Loucy (cell line): ENCODE measurements at regions not wholly inside any gene's neighbourhood (a gene's known extent, or its start where the extent isn't known, plus 50 kb on each side); places are given as distances from the start of the nearest gene placed in this dataset.

Experiments used
- H2AFZ ChIP-seq: fragments of 200-600 bp; sonication (generic); 2 replicates; pipeline ENCODE4 v1.6.0; 2016; ENCODE audit warnings: antibody characterized with exemption, mild to moderate bottlenecking, low read length, moderate library complexity
- H3F3A ChIP-seq: fragments of 200-600 bp; 2 replicates; pipeline ENCODE4 v1.6.0; 2016; ENCODE audit warnings: antibody characterized with exemption, low read depth, mild to moderate bottlenecking
- H3K27me3 ChIP-seq: fragments of 200-600 bp; sonication (generic); 2 replicates; pipeline ENCODE4 v1.6.1; 2014; ENCODE audit warnings: low read length, mild to moderate bottlenecking; ENCODE audit not compliant: insufficient read depth, poor library complexity, severe bottlenecking
- H3K36me3 ChIP-seq: fragments of 200-600 bp; sonication (generic); 2 replicates; pipeline ENCODE4 v1.6.1; 2016; ENCODE audit warnings: low read length; ENCODE audit not compliant: insufficient read depth
- H3K4me1 ChIP-seq: fragments of 200-600 bp; sonication (generic); 2 replicates; pipeline ENCODE4 v1.5.1; 2014; ENCODE audit warnings: low read length, mild to moderate bottlenecking; ENCODE audit not compliant: insufficient read depth, poor library complexity, severe bottlenecking
- H3K4me2 ChIP-seq: fragments of 200-600 bp; sonication (generic); 2 replicates; pipeline ENCODE4 v1.6.0; 2014; ENCODE audit warnings: antibody characterized with exemption, low read length, low read depth, mild to moderate bottlenecking; ENCODE audit not compliant: poor library complexity, severe bottlenecking
- H3K4me3 ChIP-seq: fragments of 200-600 bp; sonication (generic); 2 replicates; pipeline ENCODE4 v1.5.1; 2014; ENCODE audit warnings: low read length, mild to moderate bottlenecking, mixed read lengths; ENCODE audit not compliant: poor library complexity, severe bottlenecking
- H3K79me2 ChIP-seq: fragments of 200-600 bp; sonication (generic); 2 replicates; pipeline ENCODE4 v1.6.1; 2014; ENCODE audit warnings: low read length; ENCODE audit not compliant: insufficient read depth
- H3K9ac ChIP-seq: fragments of 200-600 bp; sonication (generic); 2 replicates; pipeline ENCODE4 v1.6.0; 2014; ENCODE audit warnings: mild to moderate bottlenecking, low read depth, low read length, moderate library complexity; ENCODE audit not compliant: poor library complexity, severe bottlenecking
- H3K9me2 ChIP-seq: fragments of 200-600 bp; sonication (generic); replicated peaks from 2 replicates; pipeline ENCODE4 v1.6.1; 2016; ENCODE audit warnings: low read depth, low read length, mixed read lengths
- H3K9me3 ChIP-seq: fragments of 200-600 bp; sonication (generic); 2 replicates; pipeline ENCODE4 v1.6.1; 2014; ENCODE audit warnings: mild to moderate bottlenecking, antibody characterized with exemption, low read length, low read depth; ENCODE audit not compliant: insufficient read depth
- H4K20me1 ChIP-seq: fragments of 200-600 bp; sonication (generic); 2 replicates; pipeline ENCODE4 v1.6.0; 2014; ENCODE audit warnings: antibody characterized with exemption, low read length, mild to moderate bottlenecking; ENCODE audit not compliant: insufficient read depth, poor library complexity, severe bottlenecking
- EZH2phosphoT487 ChIP-seq: fragments of 200-600 bp; IDR thresholded peaks from 2 replicates; pipeline ENCODE4 v1.6.1; 2018; ENCODE audit warnings: antibody characterized with exemption, mild to moderate bottlenecking, moderate library complexity, borderline replicate concordance
- TF ChIP-seq, protein P1 (sequence below): fragments of 200-600 bp; sonication (generic); conservative IDR thresholded peaks from 2 replicates; pipeline ENCODE4 v1.5.1; 2014; ENCODE audit warnings: mild to moderate bottlenecking, antibody characterized with exemption, low read length

DNA sequence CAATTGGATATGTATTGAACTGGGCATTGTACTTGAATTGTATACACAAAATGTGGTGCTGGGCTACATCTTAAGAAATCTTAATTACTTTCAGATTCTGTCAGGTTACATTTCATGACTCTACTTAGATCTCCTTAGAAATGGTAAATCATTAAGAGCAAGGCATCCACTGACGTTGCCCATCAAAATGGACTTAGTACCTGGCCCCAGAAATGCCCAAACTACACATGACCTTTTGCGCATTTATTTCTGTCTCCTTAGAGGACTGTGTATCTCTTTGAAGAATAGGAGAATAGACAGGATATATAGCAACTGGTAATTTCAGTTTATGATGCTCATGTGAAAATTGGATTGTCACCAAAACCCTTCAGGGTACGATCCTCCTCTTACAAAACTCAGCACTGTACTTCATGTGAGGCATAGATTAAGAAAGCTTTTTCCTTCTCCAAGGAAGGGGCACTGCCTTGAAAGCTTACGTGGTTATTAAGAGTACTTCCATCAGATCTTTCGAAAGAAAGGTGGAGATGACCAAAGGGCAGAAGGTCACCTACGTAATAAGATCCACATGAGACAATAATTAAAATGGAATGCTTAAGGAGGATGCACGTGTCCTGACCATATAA is 61.4 kb upstream of the BMP2 start:
- Histone ChIP-seq H3F3A (no peaks in the 10 kb centered on the region), H3K79me2 (no peaks in the 10 kb centered on the region), H3K4me1 (no peaks in the 10 kb centered on the region), H3K9me3 (no peaks in the 10 kb centered on the region), H3K9ac (no peak overlapping the region), H3K36me3 (no peaks in the 10 kb centered on the region), H2AFZ (no peak overlapping the region), H3K4me3 (no peak overlapping the region), H3K4me2 (no peak overlapping the region), H3K27me3 (no peaks in the 10 kb centered on the region), H3K9me2 (no peaks in the 10 kb centered on the region), H4K20me1 (no peaks in the 10 kb centered on the region)
- TF ChIP-seq, protein P1, sequence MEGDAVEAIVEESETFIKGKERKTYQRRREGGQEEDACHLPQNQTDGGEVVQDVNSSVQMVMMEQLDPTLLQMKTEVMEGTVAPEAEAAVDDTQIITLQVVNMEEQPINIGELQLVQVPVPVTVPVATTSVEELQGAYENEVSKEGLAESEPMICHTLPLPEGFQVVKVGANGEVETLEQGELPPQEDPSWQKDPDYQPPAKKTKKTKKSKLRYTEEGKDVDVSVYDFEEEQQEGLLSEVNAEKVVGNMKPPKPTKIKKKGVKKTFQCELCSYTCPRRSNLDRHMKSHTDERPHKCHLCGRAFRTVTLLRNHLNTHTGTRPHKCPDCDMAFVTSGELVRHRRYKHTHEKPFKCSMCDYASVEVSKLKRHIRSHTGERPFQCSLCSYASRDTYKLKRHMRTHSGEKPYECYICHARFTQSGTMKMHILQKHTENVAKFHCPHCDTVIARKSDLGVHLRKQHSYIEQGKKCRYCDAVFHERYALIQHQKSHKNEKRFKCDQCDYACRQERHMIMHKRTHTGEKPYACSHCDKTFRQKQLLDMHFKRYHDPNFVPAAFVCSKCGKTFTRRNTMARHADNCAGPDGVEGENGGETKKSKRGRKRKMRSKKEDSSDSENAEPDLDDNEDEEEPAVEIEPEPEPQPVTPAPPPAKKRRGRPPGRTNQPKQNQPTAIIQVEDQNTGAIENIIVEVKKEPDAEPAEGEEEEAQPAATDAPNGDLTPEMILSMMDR = no peak
- TF ChIP-seq EZH2phosphoT487 = no peak

DNA sequence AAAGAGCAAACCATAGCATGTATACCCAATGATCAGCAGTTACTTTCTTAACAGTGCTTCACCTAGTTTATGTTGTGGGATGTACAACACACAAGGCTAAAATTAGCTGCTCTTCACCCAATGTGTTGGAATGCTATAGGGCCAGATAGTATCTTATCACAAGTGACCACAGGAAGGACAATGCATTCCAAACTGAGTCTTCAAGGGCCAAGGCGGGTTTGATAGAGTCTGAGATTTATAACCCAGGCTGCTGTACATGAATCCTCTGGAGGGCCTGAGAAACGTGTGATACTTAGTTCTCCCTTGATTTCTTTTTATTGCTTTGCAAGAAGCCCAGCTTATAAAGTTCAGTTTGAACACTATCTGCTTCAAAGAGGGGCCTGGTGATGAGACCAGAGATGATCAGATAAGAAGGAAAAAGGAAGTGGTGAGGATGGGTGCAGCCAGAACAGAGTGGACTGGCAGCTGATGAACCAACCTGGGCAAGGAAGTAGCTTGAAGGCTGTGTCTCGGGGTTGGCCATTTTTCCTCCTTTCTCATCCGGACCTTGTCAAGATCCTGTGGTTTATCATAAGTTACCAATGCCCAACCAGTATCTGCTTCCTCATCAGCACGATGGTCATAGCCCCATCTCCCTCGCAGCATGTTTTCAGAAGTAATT is 62.2 kb upstream of the BMP2 start:
- Histone ChIP-seq H3K4me1 (no peaks in the 10 kb centered on the region), H3K36me3 (no peaks in the 10 kb centered on the region), H2AFZ (no peak overlapping the region), H3K9me2 (no peaks in the 10 kb centered on the region), H3K9ac (no peak overlapping the region), H4K20me1 (no peaks in the 10 kb centered on the region), H3K9me3 (no peaks in the 10 kb centered on the region), H3K79me2 (no peaks in the 10 kb centered on the region), H3K27me3 (no peaks in the 10 kb centered on the region), H3K4me2 (no peak overlapping the region), H3F3A (no peaks in the 10 kb centered on the region), H3K4me3 (no peak overlapping the region)
- TF ChIP-seq, protein P1 = no peak
- no peak for TF ChIP-seq EZH2phosphoT487

DNA sequence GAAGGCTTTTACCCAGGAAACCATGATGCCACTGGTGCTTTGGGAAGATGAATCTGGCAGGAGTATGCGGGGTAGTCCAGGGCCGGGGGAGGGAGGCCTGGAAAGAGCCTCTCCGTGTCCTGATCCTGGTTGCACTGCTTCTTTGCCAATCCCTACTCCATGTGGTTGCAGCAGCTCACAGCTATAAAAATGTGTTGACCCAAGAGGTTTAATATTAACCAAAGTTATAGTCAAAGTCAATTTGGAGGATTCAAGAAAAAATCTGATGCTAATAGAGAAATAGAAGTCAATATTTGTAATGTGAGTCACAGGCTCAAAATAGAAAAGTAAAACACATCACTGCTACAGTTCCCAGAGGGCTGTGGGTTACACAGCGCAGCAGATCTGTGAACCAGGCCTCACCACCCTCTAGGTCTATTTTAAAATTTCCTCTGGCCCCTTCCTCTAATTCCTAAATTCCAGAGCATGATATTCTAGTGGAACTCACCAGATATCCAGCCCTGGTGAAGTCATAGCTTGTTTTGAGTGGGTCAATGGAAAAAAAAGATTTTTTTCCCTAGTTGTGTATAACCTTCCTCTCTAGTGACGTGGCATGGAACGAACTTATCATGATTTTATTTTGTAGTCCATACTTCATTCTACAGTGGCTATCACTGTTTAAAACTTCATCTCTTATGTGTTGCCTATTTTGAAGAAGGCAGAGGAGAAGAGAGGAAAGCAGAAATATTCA is 63.2 kb upstream of the BMP2 start:
- Histone ChIP-seq H3K4me2 (no peak overlapping the region), H3K9me3 (no peaks in the 10 kb centered on the region), H2AFZ (no peak overlapping the region), H3K79me2 (no peaks in the 10 kb centered on the region), H3K9ac (no peak overlapping the region), H3K27me3 (no peaks in the 10 kb centered on the region), H3F3A (no peaks in the 10 kb centered on the region), H3K4me3 (no peak overlapping the region), H3K36me3 (no peaks in the 10 kb centered on the region), H4K20me1 (no peaks in the 10 kb centered on the region), H3K9me2 (no peaks in the 10 kb centered on the region), H3K4me1 (no peaks in the 10 kb centered on the region)
- TF ChIP-seq, protein P1 = no peak
- no peak for TF ChIP-seq EZH2phosphoT487
